Upper lobe of left lung (tissue), 6 donors: ENCODE measurements at regions not wholly inside any gene's neighbourhood (a gene's known extent, or its start where the extent isn't known, plus 50 kb on each side); places are given as distances from the start of the nearest gene placed in this dataset.

Experiments used
- ATAC-seq, 2 donors: fragments of 200-7000 bp; cut with Tn5 transposase; one replicate each; pipeline ENCODE4 v1.9.1; 2022; ENCODE audit warnings: mild to moderate bottlenecking in 2 of 2, moderate library complexity in 2 of 2; ENCODE audit not compliant: low FRiP score in 2 of 2
- DNase-seq, 2 donors: peaks; one replicate each; pipeline ENCODE4 v3.0.0-alpha.2; 2019 to 2020
- H3K27ac ChIP-seq, 4 donors: fragments of 200-600 bp; sonication (generic); one replicate each; pipeline ENCODE4 v1.5.1; 2016 to 2019
- H3K27me3 ChIP-seq, 4 donors: fragments of 200-600 bp; sonication (generic); one replicate each; pipeline ENCODE4 v1.5.1; 2017 to 2019
- H3K36me3 ChIP-seq, 4 donors: fragments of 200-600 bp; sonication (generic); one replicate each; pipeline ENCODE4 v1.5.1; 2016 to 2019
- H3K4me1 ChIP-seq, 4 donors: fragments of 200-600 bp; sonication (generic); one replicate each; pipeline ENCODE4 v1.5.1; 2018 to 2019
- H3K4me3 ChIP-seq, 4 donors: fragments of 200-600 bp; sonication (generic); one replicate each; pipeline ENCODE4 v1.5.1; 2017 to 2019; ENCODE audit warnings: mild to moderate bottlenecking in 2 of 4, moderate library complexity in 1 of 4
- H3K9me3 ChIP-seq, 4 donors: fragments of 200-600 bp; sonication (generic); one replicate each; pipeline ENCODE4 v1.5.1; 2018 to 2019
- CTCF ChIP-seq, 6 experiments: fragments of 450-650 bp in 4 of 6; fragments of 200-600 bp in 2 of 6; sonication (generic) in 2 of 6; IDR thresholded peaks; one replicate each; pipeline ENCODE4 v1.5.1; 2016 to 2019; ENCODE audit warnings: antibody characterized with exemption in 6 of 6
- EP300 ChIP-seq, 4 donors: sonication (generic); formaldehyde crosslinking; IDR thresholded peaks; one replicate each; pipeline ENCODE4 v1.5.1; 2017; ENCODE audit warnings: antibody characterized with exemption in 4 of 4, control low read depth in 2 of 4
- POLR2A ChIP-seq, 4 donors: fragments of 450-650 bp; IDR thresholded peaks; one replicate each; pipeline ENCODE4 v1.5.1; 2016 to 2017; ENCODE audit warnings: antibody characterized with exemption in 4 of 4, mild to moderate bottlenecking in 2 of 4
- POLR2AphosphoS5 ChIP-seq, 2 donors: sonication (generic); formaldehyde crosslinking; IDR thresholded peaks; one replicate each; pipeline ENCODE4 v1.5.1; 2017; ENCODE audit warnings: antibody characterized with exemption in 2 of 2
- WGBS, 2 donors: methylation state at CpG; one replicate each; pipeline ENCODE4 v1.1.5; 2017 to 2018; 5-methylcytosine and 5-hydroxymethylcytosine counted together
- donor health status: DM: no; HTN: no; CAD: no; lungs with moderate emphysema.
- donor health status: DM: no; HTN: yes; CAD: no; lungs with severe emphysema.

GRCh38 chr10:91683975-91684374 is 51.1 kb upstream of the PPP1R3C start:
- H3K27ac ChIP-seq = no peak overlapping the region
- WGBS, 2 donors = 40 to 51% methylated on average over 5 of the region's 5 CpGs
- H3K36me3 ChIP-seq = no peaks in the 10 kb centered on the region
- H3K27me3 ChIP-seq = no peaks in the 10 kb centered on the region
- H3K9me3 ChIP-seq = no peaks in the 10 kb centered on the region
- ATAC-seq = peak in 1 of 2 donors; percentile 21
- TF ChIP-seq CTCF (IDR thresholded peaks at IDR 0.05) = no peak
- no peak for TF ChIP-seq POLR2A (IDR thresholded peaks at IDR 0.05)
- TF ChIP-seq POLR2AphosphoS5 (IDR thresholded peaks at IDR 0.05) = no peak
- no peak overlapping the region for H3K4me3 ChIP-seq
- no peaks in the 10 kb centered on the region for H3K4me1 ChIP-seq
- DNase-seq = no peak

- Histone ChIP-seq H3K4me3 (no peak overlapping the region), H3K27ac (no peak overlapping the region), H3K4me1 (no peaks in the 10 kb centered on the region), H3K36me3 (no peaks in the 10 kb centered on the region), H3K27me3 (no peaks in the 10 kb centered on the region), H3K9me3 (no peaks in the 10 kb centered on the region)
- DNase-seq = no peak
- ATAC-seq = no peak
- no peak for TF ChIP-seq POLR2AphosphoS5 (IDR thresholded peaks at IDR 0.05)
- no peak for TF ChIP-seq CTCF (IDR thresholded peaks at IDR 0.05)
- no peak for TF ChIP-seq EP300 (IDR thresholded peaks at IDR 0.05)
- TF ChIP-seq POLR2A (IDR thresholded peaks at IDR 0.05) = no peak
- WGBS, 2 donors = 94 to 95% methylated on average over 1 of the region's 1 CpG
Measured at GRCh38 chr10:91682912-91683311, 50.0 kb upstream of the PPP1R3C start.
